Breast epithelium (tissue), 4 donors: ENCODE measurements at regions not wholly inside any gene's neighbourhood (a gene's known extent, or its start where the extent isn't known, plus 50 kb on each side); places are given as distances from the start of the nearest gene placed in this dataset.
"Not testable (repeated sequence)": the region's sequence is repeated elsewhere in the genome, so short reads cannot be mapped to it uniquely, and the experiment has no call there.

Experiments used
- DNase-seq, 2 donors: peaks; one replicate each; pipeline ENCODE4 v3.0.0-alpha.2; 2019; ENCODE audit warnings: low spot score in 2 of 2
- H3K27ac ChIP-seq, 2 donors: fragments of 200-600 bp; sonication (generic) in 1 of 2; one replicate each; pipeline ENCODE4 v1.5.1; 2016 to 2019; ENCODE audit warnings: mild to moderate bottlenecking in 1 of 2
- H3K27me3 ChIP-seq, 2 donors: fragments of 200-600 bp; sonication (generic) in 1 of 2; one replicate each; pipeline versions ENCODE4 v1.5.1 to v1.6.0; 2017 to 2019; ENCODE audit warnings: control low read depth in 1 of 2, mild to moderate bottlenecking in 1 of 2
- H3K36me3 ChIP-seq: fragments of 200-600 bp; one replicate; pipeline ENCODE4 v1.5.1; 2019
- H3K4me1 ChIP-seq, 2 donors: fragments of 200-600 bp; sonication (generic); one replicate each; pipeline ENCODE4 v1.5.1; 2016 to 2019; ENCODE audit warnings: control low read depth in 1 of 2
- H3K4me3 ChIP-seq, 3 donors: fragments of 200-600 bp; sonication (generic); 1 replicate in 2 of 3; 2 replicates in 1 of 3; pipeline ENCODE4 v1.5.1; 2016 to 2019; ENCODE audit warnings: mild to moderate bottlenecking in 3 of 3, moderate library complexity in 2 of 3
- H3K9me3 ChIP-seq, 2 donors: fragments of 200-600 bp; sonication (generic) in 1 of 2; one replicate each; pipeline ENCODE4 v1.5.1; 2016 to 2019; ENCODE audit warnings: control low read depth in 1 of 2
- intact Hi-C: fragments of 100-400 bp; cut with DNase I; formaldehyde crosslinking; loops from one replicate; pipeline ENCODE4 v1.15.1; 2023; ENCODE audit warnings: low total_unique reads

DNA sequence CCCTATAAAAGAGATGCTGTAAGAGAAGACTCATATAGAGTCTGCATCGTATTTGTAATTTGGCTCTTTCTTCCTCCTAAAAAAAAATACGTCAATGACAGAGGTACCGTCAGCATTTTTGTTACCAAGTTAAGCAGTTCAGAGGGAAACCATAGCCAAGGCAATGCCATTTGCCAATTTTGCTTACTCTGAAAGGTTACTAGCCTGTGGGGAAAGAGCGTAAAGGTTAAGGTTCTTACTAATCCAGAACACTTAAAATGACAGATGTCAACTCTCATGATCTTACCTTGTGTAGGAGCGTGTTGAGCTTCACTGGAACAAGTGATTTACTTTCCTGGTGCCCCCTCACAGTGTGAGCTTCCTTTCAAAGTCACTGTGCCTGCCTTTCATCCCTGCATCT is 119.4 kb upstream of the SPATA31A3 start:
- H3K4me1 ChIP-seq, intact Hi-C loops, H3K27me3 ChIP-seq, H3K4me3 ChIP-seq, DNase-seq, H3K36me3 ChIP-seq, H3K9me3 ChIP-seq, H3K27ac ChIP-seq: not testable (repeated sequence)

DNA sequence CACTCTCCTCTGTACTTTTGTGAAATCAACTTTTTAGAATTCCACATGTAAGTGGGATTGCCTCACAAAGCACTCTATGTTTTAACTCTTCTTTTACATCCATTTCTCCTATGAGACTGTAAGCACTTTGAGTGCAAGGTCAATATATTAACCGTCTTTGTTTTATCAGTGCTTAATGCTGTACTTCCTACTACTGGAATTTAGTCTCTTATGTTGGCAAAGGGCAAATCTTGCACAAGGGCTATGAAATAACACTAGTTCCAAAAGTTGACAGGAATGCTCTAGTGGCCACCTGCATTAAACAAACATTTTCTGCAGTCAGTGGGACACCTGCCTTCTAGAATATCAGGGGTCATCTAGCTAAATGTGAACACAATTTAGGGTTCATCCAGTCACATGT is 117.5 kb upstream of the SPATA31A3 start:
- intact Hi-C loops, H3K4me1 ChIP-seq, H3K27ac ChIP-seq, H3K36me3 ChIP-seq, H3K9me3 ChIP-seq, H3K27me3 ChIP-seq, H3K4me3 ChIP-seq, DNase-seq: not testable (repeated sequence)

DNA sequence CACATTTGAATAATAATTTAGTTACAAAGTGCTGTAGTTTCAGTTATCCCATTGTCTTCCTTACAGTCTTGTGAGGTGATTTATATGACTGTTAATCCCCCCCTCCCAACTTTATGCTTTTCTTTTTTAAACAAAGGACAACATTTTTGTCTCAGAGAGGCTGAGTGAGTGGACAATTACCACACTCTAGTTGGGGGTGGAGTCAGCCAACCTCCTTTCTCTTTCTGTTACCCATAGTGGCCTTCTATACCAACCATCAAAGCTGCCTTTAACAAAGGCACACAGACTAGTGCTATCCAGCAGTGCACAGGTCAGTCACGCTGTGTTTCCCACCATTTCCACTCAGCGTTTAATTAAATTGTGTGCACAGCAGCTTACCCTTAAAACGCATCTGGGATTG is 114.3 kb upstream of the SPATA31A3 start:
- H3K4me1 ChIP-seq, H3K36me3 ChIP-seq, DNase-seq, H3K4me3 ChIP-seq, H3K27me3 ChIP-seq, intact Hi-C loops, H3K27ac ChIP-seq, H3K9me3 ChIP-seq: not testable (repeated sequence)

DNA sequence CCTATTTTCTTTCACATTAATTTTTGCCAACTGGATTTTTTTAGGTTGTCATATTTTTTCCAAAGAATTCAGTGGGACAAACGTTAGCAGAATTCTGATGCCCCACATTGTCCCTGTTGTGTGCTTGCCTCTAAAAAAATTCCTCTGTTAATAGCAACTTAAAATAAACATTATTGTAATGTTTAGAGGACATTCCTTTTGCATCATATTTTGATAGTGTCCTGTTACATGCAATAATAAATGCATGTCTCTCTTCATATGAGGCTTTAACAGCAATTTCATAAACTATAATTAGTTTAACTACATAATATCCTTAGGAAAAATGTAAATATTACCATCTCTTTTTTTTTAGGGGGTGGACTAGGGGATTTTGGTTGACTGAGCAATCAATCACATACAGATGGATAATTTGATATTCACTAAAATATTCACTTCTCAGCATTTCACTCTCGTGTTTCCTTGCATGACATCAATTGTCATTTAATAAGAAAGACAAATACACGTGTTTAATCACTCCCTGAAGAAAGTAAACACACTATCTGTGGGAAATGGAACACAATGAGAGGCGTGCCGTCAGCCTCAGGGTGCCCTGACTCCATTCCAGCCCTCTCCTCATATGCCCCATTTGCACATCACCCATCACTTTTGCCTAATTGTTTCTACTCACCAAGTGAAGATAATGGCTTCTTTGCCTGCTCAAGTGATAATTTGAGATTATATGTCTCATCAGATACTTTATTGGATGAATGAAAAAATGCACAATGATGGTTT is 110.3 kb upstream of the SPATA31A3 start:
- H3K27ac ChIP-seq, H3K27me3 ChIP-seq, DNase-seq, H3K4me1 ChIP-seq, intact Hi-C loops, H3K9me3 ChIP-seq, H3K36me3 ChIP-seq, H3K4me3 ChIP-seq: not testable (repeated sequence)

DNA sequence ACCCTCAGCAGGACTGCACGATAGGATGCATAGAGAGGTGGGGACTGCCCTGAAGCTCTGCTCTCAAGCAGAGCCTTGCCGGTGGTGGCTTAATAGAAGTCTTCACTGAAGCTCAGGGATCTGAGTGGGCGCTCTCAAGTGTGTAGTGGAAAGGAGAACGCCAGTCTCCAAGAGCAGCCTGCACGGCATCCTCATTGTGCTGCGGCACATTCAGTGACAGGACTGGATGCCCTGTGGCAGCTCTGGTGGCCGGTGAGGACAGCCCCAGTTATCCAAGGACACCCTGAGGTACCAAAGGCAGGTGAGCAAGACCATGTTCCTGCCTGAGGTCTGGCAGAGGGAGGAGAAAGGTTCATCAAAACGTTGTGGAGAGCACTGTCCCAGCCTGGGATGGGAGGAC is 98.8 kb upstream of the SPATA31A3 start:
- H3K27me3 ChIP-seq, H3K9me3 ChIP-seq, intact Hi-C loops, H3K4me3 ChIP-seq, H3K4me1 ChIP-seq, DNase-seq, H3K36me3 ChIP-seq, H3K27ac ChIP-seq: not testable (repeated sequence)

DNA sequence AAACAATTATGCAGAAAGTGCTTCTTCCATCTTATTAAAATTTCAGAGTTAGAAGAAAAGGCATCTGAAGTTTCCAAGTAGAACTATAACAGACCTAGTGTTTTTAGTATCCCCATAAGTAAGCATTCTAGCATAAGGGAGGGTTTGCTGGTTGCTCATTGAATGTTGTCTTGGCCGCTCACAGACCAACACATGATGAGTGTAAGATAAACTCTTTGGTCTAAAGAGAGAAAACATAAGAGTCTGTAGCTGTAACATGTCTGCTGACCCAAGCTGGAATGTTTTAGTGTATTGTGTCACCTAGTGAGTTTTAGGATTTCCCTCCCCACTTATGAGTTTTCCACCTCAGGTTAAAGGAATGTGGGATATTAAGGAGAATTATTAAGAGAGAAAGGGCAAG is 94.5 kb upstream of the SPATA31A3 start:
- H3K4me1 ChIP-seq, H3K27me3 ChIP-seq, H3K27ac ChIP-seq, DNase-seq, intact Hi-C loops, H3K4me3 ChIP-seq, H3K9me3 ChIP-seq, H3K36me3 ChIP-seq: not testable (repeated sequence)

DNA sequence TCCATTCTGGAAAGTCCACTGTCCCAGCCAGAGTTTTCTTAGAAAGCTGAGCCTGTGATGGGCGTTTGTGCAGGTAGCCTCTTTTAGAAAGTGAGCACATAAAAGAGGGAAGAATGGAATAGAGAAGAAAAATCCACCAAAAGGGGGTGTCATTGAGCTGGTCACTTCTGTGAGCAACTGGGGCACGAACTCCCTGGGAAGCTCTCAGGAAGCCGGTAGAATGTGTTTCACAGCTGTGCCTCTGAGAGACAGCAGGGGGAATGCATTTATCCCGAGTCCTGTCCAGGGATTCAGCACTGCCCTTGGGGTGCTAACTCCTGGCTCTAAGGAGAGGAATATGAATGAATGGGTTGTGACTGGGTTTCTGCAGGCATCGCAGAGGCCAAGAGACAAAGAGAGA is 73.8 kb upstream of the SPATA31A3 start:
- H3K9me3 ChIP-seq, H3K4me1 ChIP-seq, H3K27ac ChIP-seq, intact Hi-C loops, H3K27me3 ChIP-seq, H3K4me3 ChIP-seq, DNase-seq, H3K36me3 ChIP-seq: not testable (repeated sequence)

DNA sequence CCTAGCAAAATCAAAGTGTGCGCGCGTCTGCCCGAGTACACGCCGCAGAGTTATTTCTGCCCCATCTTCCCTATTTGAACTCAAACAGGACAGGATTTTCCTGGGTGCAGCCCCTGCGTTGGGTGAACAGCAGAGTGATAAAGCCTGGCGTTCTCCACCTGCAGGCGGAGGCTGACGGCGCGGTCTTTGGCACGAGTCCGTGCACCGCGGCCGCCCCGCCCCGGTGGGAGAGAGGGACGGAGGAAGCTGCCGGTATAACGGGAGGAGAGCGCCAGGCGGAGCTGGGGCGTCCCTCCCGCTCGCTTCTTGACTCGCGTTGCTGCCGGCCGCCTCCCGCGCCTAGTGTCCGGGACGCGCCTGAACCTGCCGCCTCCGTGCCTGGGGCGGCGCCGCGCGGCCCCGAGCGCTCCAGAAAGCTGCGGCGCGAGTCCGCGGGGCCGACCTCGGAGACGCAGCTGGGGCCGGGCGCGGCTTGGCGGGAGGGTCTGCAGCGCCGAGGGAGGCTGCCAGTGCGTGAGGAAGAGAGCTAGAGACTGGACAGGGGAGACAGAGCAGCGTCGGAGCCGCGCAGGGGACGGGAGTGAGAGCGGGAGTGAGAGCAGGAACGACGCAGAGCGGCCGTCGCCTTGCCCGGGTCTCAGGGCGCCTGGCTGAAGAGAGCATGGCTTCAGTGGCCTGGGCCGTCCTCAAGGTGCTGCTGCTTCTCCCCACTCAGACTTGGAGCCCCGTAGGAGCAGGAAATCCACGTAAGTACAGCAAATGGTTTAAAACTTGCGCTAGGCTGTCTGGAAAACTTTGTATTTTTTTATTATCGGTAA is 66.8 kb upstream of the SPATA31A3 start:
- peak overlapping the region in 1 of 2 donors; percentile 1 for H3K27ac ChIP-seq
- intact Hi-C loops, H3K4me1 ChIP-seq, H3K36me3 ChIP-seq, H3K9me3 ChIP-seq, DNase-seq, H3K27me3 ChIP-seq: not testable (repeated sequence)
- H3K4me3 ChIP-seq: peak overlapping the region; percentile 15 to 50 (median 44)
